Inflammatory macrophage treated with lipopolysaccharide for 4 hours (primary cell): ENCODE measurements at regions not wholly inside any gene's neighbourhood (a gene's known extent, or its start where the extent isn't known, plus 50 kb on each side); places are given as distances from the start of the nearest gene placed in this dataset.

Experiments
- DNase-seq: peaks from one replicate; pipeline ENCODE4 v3.0.0-alpha.2; 2020

- DNase-seq, result no peak
These were observed 136.4 kb downstream of the PHLDA1 start for GRCh38 chr12:75894965-75895754.

GRCh38 chr12:75893765-75894164, 137.8 kb downstream of the PHLDA1 start:
- DNase-seq, result no peak

- DNase-seq, result no peak
These were observed 138.7 kb downstream of the PHLDA1 start for GRCh38 chr12:75892731-75893408.

- DNase-seq, result no peak
These were observed 140.5 kb downstream of the PHLDA1 start for GRCh38 chr12:75891072-75891471.

GRCh38 chr12:75890660-75891059, 140.9 kb downstream of the PHLDA1 start:
- no peak for DNase-seq

GRCh38 chr12:75890141-75890540, 141.4 kb downstream of the PHLDA1 start:
- no peak for DNase-seq

GRCh38 chr12:75888874-75889613, 142.5 kb downstream of the PHLDA1 start:
- DNase-seq, result no peak

- DNase-seq, result no peak
These were observed 143.2 kb downstream of the PHLDA1 start for GRCh38 chr12:75888399-75888798.

- no peak for DNase-seq
These were observed 143.6 kb downstream of the PHLDA1 start for GRCh38 chr12:75887979-75888378.

GRCh38 chr12:75884465-75884985, 147.1 kb downstream of the PHLDA1 start:
- no peak for DNase-seq

GRCh38 chr12:75883241-75883640, 148.3 kb downstream of the PHLDA1 start:
- no peak for DNase-seq

- no peak for DNase-seq
These were observed 149.2 kb downstream of the PHLDA1 start for GRCh38 chr12:75882421-75882820.

GRCh38 chr12:75881920-75882319, 149.7 kb downstream of the PHLDA1 start:
- DNase-seq, result no peak

- DNase-seq, result no peak
These were observed 153.6 kb downstream of the PHLDA1 start for GRCh38 chr12:75877763-75878621.

GRCh38 chr12:75876832-75877762, 154.5 kb downstream of the PHLDA1 start:
- DNase-seq, result no peak

- DNase-seq, result no peak
These were observed 157.1 kb downstream of the PHLDA1 start for GRCh38 chr12:75874441-75874840.

GRCh38 chr12:75872762-75873161, 158.8 kb downstream of the PHLDA1 start:
- DNase-seq, result no peak

GRCh38 chr12:75870878-75871277, 160.7 kb downstream of the PHLDA1 start:
- DNase-seq, result no peak

- no peak for DNase-seq
These were observed 163.1 kb downstream of the PHLDA1 start for GRCh38 chr12:75868501-75868900.

- DNase-seq, result no peak
These were observed 166.3 kb downstream of the PHLDA1 start for GRCh38 chr12:75865315-75865714.

- DNase-seq, result no peak
These were observed 167.4 kb downstream of the PHLDA1 start for GRCh38 chr12:75864161-75864560.
